GM13976 (cell line): ENCODE measurements at regions not wholly inside any gene's neighbourhood (a gene's known extent, or its start where the extent isn't known, plus 50 kb on each side); places are given as distances from the start of the nearest gene placed in this dataset.

Experiments used
- DNase-seq: peaks from one replicate; pipeline ENCODE4 v3.0.0; 2012; ENCODE audit warnings: low spot score
- CTCF ChIP-seq: IDR thresholded peaks from 2 replicates; pipeline ENCODE4 v1.5.1; 2012; ENCODE audit warnings: borderline replicate concordance, mild to moderate bottlenecking; ENCODE audit not compliant: insufficient read depth; ENCODE audit errors: extremely low read depth, missing control alignments, control extremely low read depth
- in situ Hi-C: fragments of 300-500 bp; cut with MboI; formaldehyde crosslinking; loops from one replicate; pipeline ENCODE4 v1.12.0; 2022; ENCODE audit warnings: low sequenced_read_pairs, mixed read lengths, inconsistent platforms; ENCODE audit not compliant: unreplicated experiment

GRCh38 chr6:167467282-167467681, 142.4 kb downstream of the TTLL2 start:
- no peak for DNase-seq
- in situ Hi-C loops, result no loop called here
- no peak for TF ChIP-seq CTCF

GRCh38 chr6:167467793-167468431, 143.0 kb downstream of the TTLL2 start:
- no peak for TF ChIP-seq CTCF
- in situ Hi-C loops, result no loop called here

GRCh38 chr6:167469101-167469500, 144.2 kb downstream of the TTLL2 start:
- in situ Hi-C loops, result no loop called here
- TF ChIP-seq CTCF, result no peak

More at GRCh38 chr6:167467793-167468431, 143.0 kb downstream of the TTLL2 start:
- no peak for DNase-seq

GRCh38 chr6:167469672-167470071, 144.8 kb downstream of the TTLL2 start:
- in situ Hi-C loops, result no loop called here
- TF ChIP-seq CTCF, result no peak
- DNase-seq, result no peak

More at GRCh38 chr6:167469101-167469500, 144.2 kb downstream of the TTLL2 start:
- no peak for DNase-seq

- no peak for TF ChIP-seq CTCF
- in situ Hi-C loops, result no loop called here
- DNase-seq, result no peak
These were observed 145.4 kb downstream of the TTLL2 start for GRCh38 chr6:167470101-167470835.

GRCh38 chr6:167470836-167471547, 146.1 kb downstream of the TTLL2 start:
- TF ChIP-seq CTCF, result no peak
- in situ Hi-C loops, result no loop called here
- DNase-seq, result no peak
